Activated CD8-positive, alpha-beta T cell treated with anti-CD3 and anti-CD28 coated beads for 36 hours (primary cell): ENCODE measurements at regions not wholly inside any gene's neighbourhood (a gene's known extent, or its start where the extent isn't known, plus 50 kb on each side); places are given as distances from the start of the nearest gene placed in this dataset.

Source experiments
- ATAC-seq: fragments of 200-7000 bp; cut with Tn5 transposase; one replicate; pipeline ENCODE4 v1.10.0; 2021; ENCODE audit warnings: mild to moderate bottlenecking, moderate library complexity
- CTCF ChIA-PET: fragments of 350-600 bp; sonication (Branson Sonifier 250); formaldehyde crosslinking; loops from one replicate; lab custom pipeline; 2021; ENCODE audit warnings: antibody characterized with exemption; lab: Charles Lee
- POLR2A ChIA-PET: fragments of 350-600 bp; sonication (Branson Sonifier 250); formaldehyde crosslinking; loops from one replicate; lab custom pipeline; 2021; ENCODE audit warnings: antibody characterized with exemption; lab: Charles Lee
- DNase-seq: peaks from one replicate; pipeline ENCODE4 v3.0.0-alpha.2; 2020
- H3K27ac Mint-ChIP-seq: one replicate; pipeline ENCODE4 v1.8.0; 2021; ENCODE audit warnings: mild to moderate bottlenecking, mixed read lengths
- H3K27me3 Mint-ChIP-seq: one replicate; pipeline ENCODE4 v1.8.0; 2021; ENCODE audit warnings: mixed read lengths
- H3K36me3 Mint-ChIP-seq: one replicate; pipeline ENCODE4 v1.8.0; 2021; ENCODE audit warnings: low read depth, mixed read lengths
- H3K4me1 Mint-ChIP-seq: one replicate; pipeline ENCODE4 v1.8.0; 2021; ENCODE audit warnings: low read depth, mixed read lengths
- H3K4me3 Mint-ChIP-seq: one replicate; pipeline ENCODE4 v1.8.0; 2021; ENCODE audit warnings: mild to moderate bottlenecking, moderate library complexity, mixed read lengths
- H3K9me3 Mint-ChIP-seq: one replicate; pipeline ENCODE4 v1.8.0; 2021; ENCODE audit warnings: mixed read lengths
- intact Hi-C: fragments of 100-400 bp; cut with micrococcal nuclease; formaldehyde crosslinking; loops from one replicate; pipeline ENCODE4 v1.10.0; 2022
- TF ChIP-seq, protein P1 (sequence below): fragments of 200-600 bp; IDR thresholded peaks from one replicate; pipeline ENCODE4 v1.8.0; 2022; ENCODE audit warnings: antibody characterized with exemption, mild to moderate bottlenecking

DNA sequence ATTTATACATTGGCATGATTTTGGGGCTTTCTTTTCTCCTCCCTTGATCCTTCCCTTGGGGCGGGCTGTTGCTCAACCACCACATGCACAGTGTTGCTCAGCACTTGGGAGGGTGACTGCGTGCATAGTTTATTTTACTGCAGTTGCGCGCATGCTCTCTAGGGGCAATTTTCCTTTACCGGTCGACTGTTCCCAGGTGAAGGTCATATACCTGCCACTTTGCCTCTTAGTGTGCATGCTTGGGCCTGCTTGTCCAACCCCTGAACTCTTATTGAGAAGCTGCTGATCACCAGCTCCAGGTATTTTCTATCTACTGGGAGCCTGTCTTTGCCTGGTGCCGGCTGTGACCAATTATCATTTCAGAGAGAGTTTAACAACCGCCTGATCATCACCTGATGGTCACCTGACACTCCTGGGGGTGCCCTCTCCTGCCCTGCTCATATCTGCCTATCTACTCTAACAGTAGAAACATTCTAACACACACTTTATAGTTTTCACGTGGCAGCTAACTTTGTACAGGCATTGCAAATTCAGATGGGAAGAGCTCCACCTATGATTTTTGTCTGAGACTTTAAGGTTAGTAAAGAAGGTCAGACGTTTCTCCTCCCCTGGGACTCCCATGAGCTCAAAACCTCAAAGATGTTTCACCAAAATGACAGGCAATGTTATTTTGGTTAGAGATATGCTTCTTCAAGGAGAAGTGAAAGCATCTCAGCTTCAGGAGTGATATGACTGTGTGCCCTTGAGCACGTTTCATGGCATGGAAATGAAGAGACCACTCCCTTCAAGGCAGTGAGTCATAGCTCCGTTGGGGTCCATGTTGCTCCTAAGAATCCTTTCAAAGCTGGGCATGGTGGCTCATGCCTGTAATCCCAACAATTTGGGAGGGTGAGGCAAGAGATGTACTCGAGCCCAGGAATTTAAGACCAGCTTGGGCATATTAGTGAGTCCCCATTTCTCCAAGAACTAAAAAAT lies 227.5 kb upstream of the MYLIP start:
- Mint-ChIP-seq H3K27ac (peak overlapping the region; percentile 69), H3K36me3 (no peaks in the 10 kb centered on the region), H3K4me3 (no peak overlapping the region), H3K27me3 (peaks cover 4% of the 10 kb centered on the region), H3K9me3 (no peaks in the 10 kb centered on the region), H3K4me1 (peaks cover 18% of the 10 kb centered on the region)
- peak; percentile 59 for DNase-seq
- CTCF ChIA-PET: interaction anchor here (0.9 to 2.3 kb wide), 4 partner anchors 124 to 282 kb away, joined by 3 to 9 read pairs (median 6); partner anchors contain the start of gene MYLIP
- ATAC-seq: peak; percentile 91
- POLR2A ChIA-PET: interaction anchor here (0.6 to 1.8 kb wide), 5 partner anchors 11 to 240 kb away, joined by 3 to 10 read pairs (median 3); partner anchors contain the start of gene MYLIP
- intact Hi-C loops: no loop called here
- TF ChIP-seq, protein P1, sequence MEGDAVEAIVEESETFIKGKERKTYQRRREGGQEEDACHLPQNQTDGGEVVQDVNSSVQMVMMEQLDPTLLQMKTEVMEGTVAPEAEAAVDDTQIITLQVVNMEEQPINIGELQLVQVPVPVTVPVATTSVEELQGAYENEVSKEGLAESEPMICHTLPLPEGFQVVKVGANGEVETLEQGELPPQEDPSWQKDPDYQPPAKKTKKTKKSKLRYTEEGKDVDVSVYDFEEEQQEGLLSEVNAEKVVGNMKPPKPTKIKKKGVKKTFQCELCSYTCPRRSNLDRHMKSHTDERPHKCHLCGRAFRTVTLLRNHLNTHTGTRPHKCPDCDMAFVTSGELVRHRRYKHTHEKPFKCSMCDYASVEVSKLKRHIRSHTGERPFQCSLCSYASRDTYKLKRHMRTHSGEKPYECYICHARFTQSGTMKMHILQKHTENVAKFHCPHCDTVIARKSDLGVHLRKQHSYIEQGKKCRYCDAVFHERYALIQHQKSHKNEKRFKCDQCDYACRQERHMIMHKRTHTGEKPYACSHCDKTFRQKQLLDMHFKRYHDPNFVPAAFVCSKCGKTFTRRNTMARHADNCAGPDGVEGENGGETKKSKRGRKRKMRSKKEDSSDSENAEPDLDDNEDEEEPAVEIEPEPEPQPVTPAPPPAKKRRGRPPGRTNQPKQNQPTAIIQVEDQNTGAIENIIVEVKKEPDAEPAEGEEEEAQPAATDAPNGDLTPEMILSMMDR: no peak

DNA sequence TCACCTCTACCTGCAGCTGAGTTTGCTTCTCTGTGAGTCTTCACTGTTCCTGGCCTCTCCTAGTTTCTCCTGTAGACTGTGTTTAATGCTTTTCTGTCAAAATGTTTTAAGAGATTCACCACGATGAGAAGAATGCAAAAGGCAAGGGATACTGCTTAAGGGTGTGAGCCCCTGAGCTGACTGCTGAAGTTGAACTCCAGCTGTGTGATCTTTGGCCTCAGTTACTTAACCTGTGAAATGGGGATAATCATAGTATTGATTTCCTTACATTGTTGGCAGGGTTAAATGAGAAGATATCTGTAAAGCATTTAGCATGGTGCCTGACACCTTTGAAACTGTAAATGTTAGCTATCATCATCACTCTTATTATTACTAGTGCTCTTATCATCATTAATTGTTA lies 230.2 kb upstream of the MYLIP start:
- no peaks in the 10 kb centered on the region for H3K36me3 Mint-ChIP-seq
- POLR2A ChIA-PET: no interaction called here
- ATAC-seq (no peak), DNase-seq (no peak)
- H3K9me3 Mint-ChIP-seq: no peaks in the 10 kb centered on the region
- intact Hi-C loops: no loop called here
- H3K4me3 Mint-ChIP-seq: no peak overlapping the region
- CTCF ChIA-PET: interaction anchor here (1.3 kb wide), 1 partner anchor 285 kb away, joined by 3 read pairs; no protein-coding TSS in a partner anchor
- TF ChIP-seq, protein P1: no peak
- H3K27ac Mint-ChIP-seq: no peak overlapping the region
- peaks cover 9% of the 10 kb centered on the region for H3K4me1 Mint-ChIP-seq
- H3K27me3 Mint-ChIP-seq: peaks cover 4% of the 10 kb centered on the region

DNA sequence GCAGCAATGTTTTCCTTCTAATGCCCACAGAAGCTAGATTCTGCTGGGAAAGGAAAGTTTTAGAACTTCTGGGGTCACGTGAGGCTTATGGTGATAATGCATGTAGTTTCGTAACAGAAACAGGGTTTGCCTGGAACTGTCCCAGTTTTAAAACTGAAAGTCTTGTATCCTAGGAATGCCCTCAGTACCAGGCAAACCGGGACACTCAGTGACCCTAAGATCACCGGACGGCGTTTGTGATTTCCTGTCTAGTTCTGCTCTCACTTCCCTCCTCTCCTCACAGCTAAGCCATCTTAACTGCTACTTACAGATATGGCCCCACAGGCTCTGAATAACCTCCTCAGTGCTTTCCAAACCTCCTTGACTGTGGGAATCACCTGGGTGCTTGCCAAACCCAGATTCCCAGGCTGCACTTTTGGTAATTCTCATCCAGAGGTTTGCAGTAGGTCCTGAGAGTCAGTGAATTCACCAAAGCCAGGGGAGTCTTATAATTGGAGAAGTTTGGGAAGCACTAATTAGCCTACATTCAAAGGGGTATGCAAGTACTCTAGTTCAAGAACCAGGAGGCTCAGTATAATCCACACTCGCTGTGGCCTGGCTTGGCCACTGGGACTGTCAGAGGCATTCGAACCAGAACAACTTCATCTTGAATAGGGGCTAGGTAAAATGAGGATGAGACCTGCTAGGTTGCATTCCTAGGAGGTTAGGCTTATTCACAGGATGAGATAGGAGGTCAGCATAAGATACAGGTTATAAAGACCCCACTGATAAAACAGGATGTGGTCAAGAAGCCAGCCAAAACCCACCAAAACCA lies 231.6 kb upstream of the MYLIP start:
- CTCF ChIA-PET: interaction anchor here (1.3 kb wide), 1 partner anchor 232 kb away, joined by 5 read pairs; the partner anchor contains the start of gene MYLIP
- intact Hi-C loops: no loop called here
- no peak overlapping the region for H3K4me3 Mint-ChIP-seq
- ATAC-seq (no peak), DNase-seq (no peak)
- H3K27me3 Mint-ChIP-seq: peaks cover 4% of the 10 kb centered on the region
- peaks cover 9% of the 10 kb centered on the region for H3K4me1 Mint-ChIP-seq
- peaks cover 3% of the 10 kb centered on the region for H3K9me3 Mint-ChIP-seq
- POLR2A ChIA-PET: no interaction called here
- no peaks in the 10 kb centered on the region for H3K36me3 Mint-ChIP-seq
- TF ChIP-seq, protein P1: no peak
- H3K27ac Mint-ChIP-seq: no peak overlapping the region

DNA sequence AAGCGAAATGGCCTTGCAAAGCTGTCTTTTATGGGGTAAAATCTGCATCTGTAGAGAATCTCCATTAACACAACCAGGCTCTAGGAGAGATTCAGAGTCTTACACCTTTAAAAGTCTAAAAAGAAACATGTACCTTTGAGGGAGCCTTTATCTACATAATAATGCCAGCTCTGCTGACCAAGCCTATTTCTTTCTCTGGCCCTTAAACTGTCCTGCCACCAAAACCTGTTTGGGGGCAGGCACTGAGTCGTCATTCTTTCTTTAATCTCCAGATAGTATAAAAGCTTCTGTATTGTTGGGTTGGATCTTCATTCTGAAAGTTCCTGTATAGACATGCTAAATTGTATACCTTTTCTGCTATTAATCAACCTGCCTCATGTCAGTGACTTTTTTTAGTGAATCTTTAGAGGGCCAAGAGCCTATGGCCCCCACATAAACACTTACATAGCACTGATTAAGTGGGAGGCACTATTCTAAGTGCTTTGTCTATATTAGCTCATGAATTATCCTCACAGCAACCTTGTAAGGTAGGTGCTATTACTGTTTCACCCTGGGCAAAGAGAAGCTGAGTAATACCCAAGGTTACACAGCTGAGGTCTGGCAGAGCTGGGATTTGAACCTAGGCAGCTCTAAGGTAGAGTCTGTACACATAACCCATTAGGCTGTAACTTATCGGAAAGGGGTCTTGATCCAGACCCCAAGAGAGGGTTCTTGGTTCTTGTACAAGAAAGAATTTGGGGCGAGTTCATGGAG lies 232.3 kb upstream of the DTNBP1 start:
- H3K27me3 Mint-ChIP-seq: peaks cover 4% of the 10 kb centered on the region
- no peak for DNase-seq
- TF ChIP-seq, protein P1: no peak
- intact Hi-C loops: loop anchor here (5.0 kb wide), 1 partner anchor 312 kb away; no protein-coding TSS in a partner anchor
- H3K9me3 Mint-ChIP-seq: peaks cover 3% of the 10 kb centered on the region
- H3K4me1 Mint-ChIP-seq: no peaks in the 10 kb centered on the region
- no peak overlapping the region for H3K27ac Mint-ChIP-seq
- ATAC-seq: no peak
- H3K36me3 Mint-ChIP-seq: no peaks in the 10 kb centered on the region
- ChIA-PET POLR2A (no interaction called here), CTCF (interaction anchor here (1.3 to 2.8 kb wide), 4 partner anchors 17 to 288 kb away, joined by 4 to 9 read pairs (median 6); no protein-coding TSS in a partner anchor)
- H3K4me3 Mint-ChIP-seq: no peak overlapping the region
